Stomach (tissue), 8 donors: ENCODE measurements at regions not wholly inside any gene's neighbourhood (a gene's known extent, or its start where the extent isn't known, plus 50 kb on each side); places are given as distances from the start of the nearest gene placed in this dataset.

Experiments used
- DNase-seq, 2 donors: peaks; one replicate each; pipeline versions ENCODE4 v3.0.0 to v3.0.0-alpha.2; 2013 to 2019
- H3K27ac ChIP-seq, 5 donors: fragments of 200-600 bp in 4 of 5; sonication (generic) in 4 of 5; one replicate each; pipeline ENCODE4 v1.5.1; 2013 to 2019; ENCODE audit warnings: mild to moderate bottlenecking in 1 of 5, moderate library complexity in 1 of 5
- H3K27me3 ChIP-seq, 3 donors: fragments of 200-600 bp; sonication (generic); one replicate each; pipeline ENCODE4 v1.5.1; 2017 to 2019; ENCODE audit warnings: mixed run types in 1 of 3
- H3K36me3 ChIP-seq, 4 donors: fragments of 200-600 bp; sonication (generic); 1 replicate in 3 of 4; 2 replicates in 1 of 4; pipeline ENCODE4 v1.5.1; 2016 to 2019
- H3K4me1 ChIP-seq, 4 donors: fragments of 200-600 bp; sonication (generic); one replicate each; pipeline ENCODE4 v1.5.1; 2016 to 2019
- H3K4me3 ChIP-seq, 4 donors: fragments of 200-600 bp; sonication (generic) in 3 of 4; one replicate each; pipeline ENCODE4 v1.5.1; 2016 to 2019; ENCODE audit warnings: mild to moderate bottlenecking in 1 of 4
- H3K9me3 ChIP-seq, 4 donors: fragments of 200-600 bp; sonication (generic); one replicate each; pipeline ENCODE4 v1.5.1; 2016 to 2019
- EP300 ChIP-seq: sonication (generic); formaldehyde crosslinking; IDR thresholded peaks from one replicate; pipeline ENCODE4 v1.6.1; 2017; ENCODE audit warnings: antibody characterized with exemption
- POLR2A ChIP-seq, 4 donors: fragments of 450-650 bp; IDR thresholded peaks; one replicate each; pipeline ENCODE4 v1.6.1; 2016; ENCODE audit warnings: antibody characterized with exemption in 4 of 4, control low read depth in 2 of 4, mild to moderate bottlenecking in 1 of 4, moderate library complexity in 1 of 4
- POLR2AphosphoS5 ChIP-seq, 3 donors: sonication (generic); formaldehyde crosslinking; IDR thresholded peaks; one replicate each; pipeline ENCODE4 v1.6.1; 2016; ENCODE audit warnings: antibody characterized with exemption in 3 of 3
- WGBS, 5 donors: extraction: QIAGEN DNeasy Blood & Tissue Kit in 3 of 5; methylation state at CpG; one replicate each; pipeline versions ENCODE4 v1.1.5 to v1.1.7; 2013 to 2018; 5-methylcytosine and 5-hydroxymethylcytosine counted together
- intact Hi-C: fragments of 100-400 bp; cut with DNase I; formaldehyde crosslinking; loops from one replicate; pipeline ENCODE4 v1.15.1; 2023; ENCODE audit warnings: low total_unique reads
- TF ChIP-seq, protein P1 (sequence below), 7 experiments: fragments of 450-650 bp in 4 of 7; fragments of 200-600 bp in 3 of 7; sonication (generic) in 3 of 7; IDR thresholded peaks; one replicate each; pipeline ENCODE4 v1.5.1; 2016 to 2019; ENCODE audit warnings: antibody characterized with exemption in 7 of 7, control low read depth in 2 of 7, mild to moderate bottlenecking in 1 of 7
- donor health status: healthy with polysubstance abuse.
- donor health status: Bipolar disorder and iron deficiency.
- donor health status: healthy.

DNA sequence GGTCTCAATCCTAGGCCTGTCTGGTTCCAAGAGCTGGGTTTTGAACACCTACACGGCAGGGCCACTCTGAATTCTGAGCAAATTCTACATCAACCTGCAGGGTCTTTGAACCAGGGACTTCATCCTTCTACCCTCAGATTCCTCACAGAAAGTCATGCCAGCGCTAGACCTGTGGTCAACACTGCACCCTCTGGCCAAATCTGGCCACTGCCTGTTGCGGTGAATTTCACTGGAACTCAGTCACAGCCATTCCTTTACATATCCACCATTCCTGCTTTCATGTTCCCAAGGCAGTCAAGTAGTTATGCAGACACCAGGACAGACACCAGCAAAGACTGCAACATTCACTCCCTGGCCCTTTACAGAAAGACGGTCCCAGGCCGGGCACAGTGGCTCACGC, 144.6 kb downstream of the C16orf95 start:
- no peaks in the 10 kb centered on the region for H3K9me3 ChIP-seq
- H3K36me3 ChIP-seq = no peaks in the 10 kb centered on the region
- no peak overlapping the region for H3K4me3 ChIP-seq
- H3K27me3 ChIP-seq = peaks cover 0 to 23% (median 8%) of the 10 kb centered on the region in 3 donors
- no peak for DNase-seq
- TF ChIP-seq, protein P1, sequence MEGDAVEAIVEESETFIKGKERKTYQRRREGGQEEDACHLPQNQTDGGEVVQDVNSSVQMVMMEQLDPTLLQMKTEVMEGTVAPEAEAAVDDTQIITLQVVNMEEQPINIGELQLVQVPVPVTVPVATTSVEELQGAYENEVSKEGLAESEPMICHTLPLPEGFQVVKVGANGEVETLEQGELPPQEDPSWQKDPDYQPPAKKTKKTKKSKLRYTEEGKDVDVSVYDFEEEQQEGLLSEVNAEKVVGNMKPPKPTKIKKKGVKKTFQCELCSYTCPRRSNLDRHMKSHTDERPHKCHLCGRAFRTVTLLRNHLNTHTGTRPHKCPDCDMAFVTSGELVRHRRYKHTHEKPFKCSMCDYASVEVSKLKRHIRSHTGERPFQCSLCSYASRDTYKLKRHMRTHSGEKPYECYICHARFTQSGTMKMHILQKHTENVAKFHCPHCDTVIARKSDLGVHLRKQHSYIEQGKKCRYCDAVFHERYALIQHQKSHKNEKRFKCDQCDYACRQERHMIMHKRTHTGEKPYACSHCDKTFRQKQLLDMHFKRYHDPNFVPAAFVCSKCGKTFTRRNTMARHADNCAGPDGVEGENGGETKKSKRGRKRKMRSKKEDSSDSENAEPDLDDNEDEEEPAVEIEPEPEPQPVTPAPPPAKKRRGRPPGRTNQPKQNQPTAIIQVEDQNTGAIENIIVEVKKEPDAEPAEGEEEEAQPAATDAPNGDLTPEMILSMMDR (IDR thresholded peaks at IDR 0.05) = no peak
- TF ChIP-seq EP300 (no peak), POLR2AphosphoS5 (IDR thresholded peaks at IDR 0.05) (no peak), POLR2A (IDR thresholded peaks at IDR 0.05) (no peak)
- peaks cover 0 to under 1% (median 0%) of the 10 kb centered on the region in 4 donors for H3K4me1 ChIP-seq
- intact Hi-C loops = no loop called here
- no peak overlapping the region for H3K27ac ChIP-seq
- 85 to 95% (median 87%) methylated on average over 6 of the region's 6 CpGs for WGBS, 5 donors

DNA sequence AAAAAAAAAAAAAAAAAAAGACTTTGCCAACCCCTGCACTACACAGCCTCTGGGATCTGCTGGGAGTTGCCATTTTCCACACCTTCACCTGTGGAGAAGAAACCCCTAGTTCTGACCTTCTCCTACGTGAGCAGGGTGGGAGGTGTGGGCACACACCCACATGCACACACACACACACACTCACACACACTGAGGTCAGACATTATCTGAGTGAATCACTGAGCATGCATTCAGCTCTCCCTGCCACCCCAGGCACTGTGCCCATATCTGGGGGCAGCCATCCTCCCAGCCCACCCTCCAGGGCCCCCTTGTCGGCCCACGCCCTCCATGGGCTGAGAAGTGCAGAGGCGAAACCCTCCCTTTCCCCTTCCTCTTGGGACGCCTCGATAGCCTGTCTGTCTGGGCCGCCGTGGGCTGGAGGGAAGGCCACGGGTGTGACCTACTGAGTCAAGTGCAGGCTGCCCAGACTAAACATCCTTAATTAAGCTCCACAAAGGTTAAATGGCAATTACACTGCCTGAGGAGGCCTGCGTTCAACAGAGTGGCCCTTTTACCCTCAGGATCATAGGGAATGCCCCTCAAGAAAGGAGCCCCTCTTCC, 143.8 kb downstream of the C16orf95 start:
- DNase-seq = no peak
- 61 to 67% (median 63%) methylated on average over 9 to 10 of the region's 10 CpGs for WGBS, 5 donors
- H3K4me3 ChIP-seq = no peak overlapping the region
- TF ChIP-seq POLR2A (IDR thresholded peaks at IDR 0.05) (no peak), POLR2AphosphoS5 (IDR thresholded peaks at IDR 0.05) (no peak), EP300 (no peak)
- TF ChIP-seq, protein P1 (IDR thresholded peaks at IDR 0.05) = no peak
- no peaks in the 10 kb centered on the region for H3K36me3 ChIP-seq
- H3K9me3 ChIP-seq = no peaks in the 10 kb centered on the region
- H3K27ac ChIP-seq = no peak overlapping the region
- H3K27me3 ChIP-seq = peaks cover 0 to 31% (median 10%) of the 10 kb centered on the region in 3 donors
- peaks cover 0 to 6% (median 0%) of the 10 kb centered on the region in 4 donors for H3K4me1 ChIP-seq
- intact Hi-C loops = no loop called here

DNA sequence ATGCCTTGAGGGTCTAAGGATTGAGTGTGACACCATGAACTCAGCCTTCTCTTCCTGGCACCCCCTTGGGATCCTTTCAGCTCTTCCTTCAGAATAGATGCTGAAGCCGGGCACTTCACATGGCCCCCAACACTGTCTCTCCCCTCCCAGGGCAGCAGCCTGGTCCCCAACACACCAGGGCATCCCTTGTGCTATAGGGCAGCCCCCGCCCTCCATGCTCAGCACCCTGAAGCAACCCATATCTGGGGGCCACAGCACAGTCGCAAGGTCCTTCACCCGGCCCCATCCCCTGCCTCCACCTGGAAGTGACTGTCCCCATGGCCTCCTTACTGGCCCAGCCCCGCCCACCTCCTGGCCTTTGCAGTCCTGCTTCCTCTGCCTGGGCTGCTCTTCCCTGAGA, 143.1 kb downstream of the C16orf95 start:
- H3K27ac ChIP-seq = no peak overlapping the region
- TF ChIP-seq POLR2AphosphoS5 (IDR thresholded peaks at IDR 0.05) (no peak), POLR2A (IDR thresholded peaks at IDR 0.05) (no peak), EP300 (no peak)
- TF ChIP-seq, protein P1 (IDR thresholded peaks at IDR 0.05) = no peak
- H3K27me3 ChIP-seq = peaks cover 0 to 36% (median 10%) of the 10 kb centered on the region in 3 donors
- no peaks in the 10 kb centered on the region for H3K9me3 ChIP-seq
- intact Hi-C loops = no loop called here
- H3K4me3 ChIP-seq = no peak overlapping the region
- no peaks in the 10 kb centered on the region for H3K36me3 ChIP-seq
- DNase-seq = no peak
- H3K4me1 ChIP-seq = peaks cover 0 to 6% (median 0%) of the 10 kb centered on the region in 4 donors
- WGBS, 5 donors = 78 to 88% (median 86%) methylated on average over 5 of the region's 5 CpGs

DNA sequence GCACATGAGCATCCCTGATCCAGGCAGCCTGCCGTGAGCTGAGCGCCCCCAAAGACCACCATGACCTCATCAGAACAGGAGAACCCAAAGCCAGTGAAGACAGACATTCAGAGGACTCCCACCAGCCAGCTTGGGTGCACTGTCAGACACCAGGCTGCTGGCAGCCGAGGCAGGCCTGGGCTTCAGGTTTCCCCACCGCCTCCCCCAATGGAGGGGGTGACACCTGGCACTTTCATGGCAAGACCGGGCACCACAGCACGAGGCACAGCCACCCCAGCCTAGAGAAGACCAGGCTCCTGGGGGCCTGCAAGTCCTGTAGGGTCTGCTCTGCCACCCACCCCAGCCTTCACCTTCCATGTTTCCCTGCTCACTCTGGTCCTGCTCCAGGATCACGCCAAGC, 140.5 kb downstream of the C16orf95 start:
- DNase-seq = no peak
- no peak overlapping the region for H3K27ac ChIP-seq
- no peaks in the 10 kb centered on the region for H3K9me3 ChIP-seq
- TF ChIP-seq POLR2AphosphoS5 (IDR thresholded peaks at IDR 0.05) (no peak), POLR2A (IDR thresholded peaks at IDR 0.05) (no peak), EP300 (no peak)
- TF ChIP-seq, protein P1 (IDR thresholded peaks at IDR 0.05) = no peak
- H3K27me3 ChIP-seq = peaks cover 0 to 39% (median 10%) of the 10 kb centered on the region in 3 donors
- H3K4me3 ChIP-seq = no peak overlapping the region
- WGBS, 5 donors = 87 to 96% (median 92%) methylated on average over 4 to 7 of the region's 7 CpGs
- intact Hi-C loops = no loop called here
- H3K4me1 ChIP-seq = peaks cover 0 to 6% (median 0%) of the 10 kb centered on the region in 4 donors
- H3K36me3 ChIP-seq = no peaks in the 10 kb centered on the region
